Fibroblast of lung (primary cell): ENCODE measurements at regions not wholly inside any gene's neighbourhood (a gene's known extent, or its start where the extent isn't known, plus 50 kb on each side); places are given as distances from the start of the nearest gene placed in this dataset.

Source experiments
- DNase-seq, 2 donors: peaks; one replicate each; pipeline versions ENCODE4 v3.0.0 to v3.0.0-alpha.2; 2010; ENCODE audit warnings: low read depth in 2 of 2
- H2AFZ ChIP-seq: 2 replicates; pipeline ENCODE4 v1.5.1; 2012; ENCODE audit warnings: low read length, control low read depth, inconsistent platforms
- H3K27ac ChIP-seq: 2 replicates; pipeline ENCODE4 v1.5.1; 2011; ENCODE audit warnings: low read length, control low read depth; ENCODE audit not compliant: insufficient read depth
- H3K27me3 ChIP-seq: 2 replicates; pipeline ENCODE4 v1.5.1; 2011; ENCODE audit warnings: mild to moderate bottlenecking, low read length; ENCODE audit not compliant: control insufficient read depth, insufficient read depth
- H3K36me3 ChIP-seq: 2 replicates; pipeline ENCODE4 v1.5.1; 2011; ENCODE audit warnings: low read length; ENCODE audit not compliant: control insufficient read depth, insufficient read depth
- H3K4me1 ChIP-seq: 2 replicates; pipeline ENCODE4 v1.5.1; 2011; ENCODE audit warnings: low read length; ENCODE audit not compliant: control insufficient read depth, insufficient read depth; ENCODE audit errors: extremely low read depth
- H3K4me2 ChIP-seq: 2 replicates; pipeline ENCODE4 v1.5.1; 2011; ENCODE audit warnings: low read length, control low read depth; ENCODE audit not compliant: insufficient read depth; ENCODE audit errors: extremely low read depth
- H3K4me3 ChIP-seq, 4 experiments: fragments of 200-600 bp in 1 of 4; sonication (generic) in 1 of 4; replicated peaks in 1 of 4; 2 replicates each; pipeline ENCODE4 v1.5.1; 2011 to 2016; ENCODE audit warnings: low read length in 4 of 4, low read depth in 3 of 4, mild to moderate bottlenecking in 3 of 4, control low read depth in 2 of 4, inconsistent platforms in 1 of 4, mixed read lengths in 1 of 4; ENCODE audit not compliant: insufficient read depth in 1 of 4; ENCODE audit errors: control extremely low read depth in 1 of 4
- H3K79me2 ChIP-seq: 2 replicates; pipeline ENCODE4 v1.5.1; 2012; ENCODE audit warnings: mild to moderate bottlenecking, low read length, inconsistent platforms; ENCODE audit not compliant: control insufficient read depth, insufficient read depth
- H3K9ac ChIP-seq: 2 replicates; pipeline ENCODE4 v1.5.1; 2011; ENCODE audit warnings: mild to moderate bottlenecking, low read length, control low read depth; ENCODE audit not compliant: insufficient read depth
- H3K9me3 ChIP-seq: 2 replicates; pipeline ENCODE4 v1.5.1; 2012; ENCODE audit warnings: low read depth, low read length; ENCODE audit not compliant: control insufficient read depth, insufficient read depth
- H4K20me1 ChIP-seq: 2 replicates; pipeline ENCODE4 v1.5.1; 2011; ENCODE audit warnings: low read length; ENCODE audit not compliant: control insufficient read depth, insufficient read depth; ENCODE audit errors: extremely low read depth
- CTCF ChIP-seq, 2 donors: IDR thresholded peaks in 1 of 2; conservative IDR thresholded peaks in 1 of 2; 1 replicate in 1 of 2; 2 replicates in 1 of 2; pipeline ENCODE4 v1.5.1; 2011 to 2012; ENCODE audit warnings: low read length in 2 of 2, control low read depth in 1 of 2, inconsistent platforms in 1 of 2, low read depth in 1 of 2, mild to moderate bottlenecking in 1 of 2
- EZH2 ChIP-seq: IDR thresholded peaks from 2 replicates; pipeline ENCODE4 v1.5.1; 2012; ENCODE audit warnings: low read length, control low read depth, mild to moderate bottlenecking; ENCODE audit errors: missing control alignments

GRCh38 chr1:51025374-51025773, 55.3 kb downstream of the CDKN2C start:
- TF ChIP-seq CTCF (conservative IDR thresholded peaks at IDR 0.05 in 1 of 2, IDR thresholded peaks at IDR 0.05 in 1 of 2; ENCODE audit: low read depth in 1 of 2, low read length in 2 of 2) = no peak
- no peak for TF ChIP-seq EZH2
- Histone ChIP-seq H2AFZ (no peak overlapping the region), H3K4me1 (no peaks in the 10 kb centered on the region), H3K9me3 (no peaks in the 10 kb centered on the region), H3K36me3 (no peaks in the 10 kb centered on the region), H3K4me3 (no peak overlapping the region), H3K9ac (no peak overlapping the region), H3K79me2 (no peaks in the 10 kb centered on the region), H3K4me2 (no peak overlapping the region), H3K27me3 (no peaks in the 10 kb centered on the region), H3K27ac (no peak overlapping the region), H4K20me1 (no peaks in the 10 kb centered on the region)
- DNase-seq = no peak

DNA sequence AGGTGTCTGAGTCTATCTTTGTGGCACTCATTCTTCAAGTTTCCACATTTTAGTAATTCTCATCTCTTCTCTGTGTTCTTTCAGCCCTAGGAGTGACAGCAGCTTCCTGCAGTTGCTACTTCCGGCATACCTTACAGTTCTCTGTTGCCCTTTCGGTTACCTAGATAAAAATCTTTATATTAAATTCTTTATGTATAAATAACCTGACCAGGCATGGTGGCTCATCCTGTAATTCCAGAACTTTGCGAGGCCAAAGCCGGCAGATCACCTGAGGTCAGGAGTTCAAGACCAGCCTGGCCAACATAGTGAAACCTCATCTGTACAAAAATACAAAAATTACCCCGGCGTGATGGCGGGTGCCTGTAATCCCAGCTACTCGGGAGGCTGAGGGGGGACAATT, 62.9 kb downstream of the CDKN2C start:
- DNase-seq = no peak
- no peaks in the 10 kb centered on the region for H4K20me1 ChIP-seq

DNA sequence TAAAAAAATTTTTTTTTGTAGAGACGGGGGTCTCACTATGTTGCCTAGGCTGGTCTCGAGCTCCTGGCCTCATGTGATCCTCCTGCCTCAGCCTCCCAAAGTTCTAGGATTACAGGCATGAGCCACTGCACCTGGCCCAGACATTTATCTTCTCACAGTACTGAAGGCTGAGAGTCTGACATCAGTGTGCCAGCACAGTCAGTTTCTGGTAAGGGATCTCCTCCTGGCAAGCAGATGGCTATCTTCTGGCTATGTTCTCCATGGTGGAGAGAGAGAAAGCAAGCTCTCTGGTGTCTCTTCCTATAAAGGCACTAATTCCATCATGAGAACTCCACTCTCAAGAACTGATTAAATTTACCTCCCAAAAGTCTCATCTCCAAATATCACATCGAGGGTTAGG, 57.8 kb upstream of the C1orf185 start:
- no peak overlapping the region for H3K9ac ChIP-seq
- no peak overlapping the region for H3K4me3 ChIP-seq
- H3K27me3 ChIP-seq = no peaks in the 10 kb centered on the region
- H3K4me1 ChIP-seq = no peaks in the 10 kb centered on the region
- no peak overlapping the region for H3K27ac ChIP-seq
- H3K36me3 ChIP-seq = no peaks in the 10 kb centered on the region
- no peak overlapping the region for H3K4me2 ChIP-seq
- H3K9me3 ChIP-seq = no peaks in the 10 kb centered on the region
- no peaks in the 10 kb centered on the region for H3K79me2 ChIP-seq
- TF ChIP-seq EZH2 (no peak), CTCF (conservative IDR thresholded peaks at IDR 0.05 in 1 of 2, IDR thresholded peaks at IDR 0.05 in 1 of 2; ENCODE audit: low read depth in 1 of 2, low read length in 2 of 2) (no peak)
- no peak for DNase-seq
- H4K20me1 ChIP-seq = no peaks in the 10 kb centered on the region
- no peak overlapping the region for H2AFZ ChIP-seq

More for the DNA sequence above, 62.9 kb downstream of the CDKN2C start:
- Histone ChIP-seq H3K9me3 (no peaks in the 10 kb centered on the region), H3K36me3 (no peaks in the 10 kb centered on the region), H3K4me2 (no peak overlapping the region), H3K27me3 (no peaks in the 10 kb centered on the region), H3K27ac (no peak overlapping the region), H3K4me1 (no peaks in the 10 kb centered on the region), H3K9ac (no peak overlapping the region), H3K4me3 (no peak overlapping the region), H2AFZ (no peak overlapping the region), H3K79me2 (no peaks in the 10 kb centered on the region)
- TF ChIP-seq EZH2 (no peak), CTCF (conservative IDR thresholded peaks at IDR 0.05 in 1 of 2, IDR thresholded peaks at IDR 0.05 in 1 of 2; ENCODE audit: low read depth in 1 of 2, low read length in 2 of 2) (no peak)
